GM21390 (cell line): ENCODE measurements at regions not wholly inside any gene's neighbourhood (a gene's known extent, or its start where the extent isn't known, plus 50 kb on each side); places are given as distances from the start of the nearest gene placed in this dataset.

ENCODE experiments used
- ATAC-seq: cut with Tn5 transposase; IDR thresholded peaks from one replicate; pipeline ENCODE4 v1.9.1; 2021; ENCODE audit not compliant: unreplicated experiment

- no peak for ATAC-seq
Observed at GRCh38 chr15:47273864-47274263, 443.4 kb upstream of the SEMA6D start.

DNA sequence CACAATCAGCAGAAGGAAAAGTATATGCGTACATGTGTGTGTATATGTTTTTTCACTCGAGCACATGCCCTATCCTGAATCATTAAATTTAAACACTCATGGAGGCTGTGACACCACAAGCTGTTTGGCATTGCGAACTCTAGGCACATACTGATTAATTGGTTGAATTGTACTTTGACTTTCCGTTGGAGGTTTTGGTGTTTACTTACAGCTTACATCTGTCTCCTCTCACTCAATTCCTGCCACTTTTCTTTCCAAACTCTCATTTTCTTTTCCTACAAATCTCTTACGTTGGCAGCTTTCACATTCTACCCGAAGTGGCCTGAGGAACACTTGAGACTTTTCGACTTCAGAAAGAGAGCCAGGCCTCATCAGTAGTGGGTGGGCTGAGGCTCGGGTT is 434.1 kb upstream of the SEMA6D start:
- no peak for ATAC-seq

- no peak for ATAC-seq
Observed at GRCh38 chr15:47288794-47289193, 428.5 kb upstream of the SEMA6D start.

DNA sequence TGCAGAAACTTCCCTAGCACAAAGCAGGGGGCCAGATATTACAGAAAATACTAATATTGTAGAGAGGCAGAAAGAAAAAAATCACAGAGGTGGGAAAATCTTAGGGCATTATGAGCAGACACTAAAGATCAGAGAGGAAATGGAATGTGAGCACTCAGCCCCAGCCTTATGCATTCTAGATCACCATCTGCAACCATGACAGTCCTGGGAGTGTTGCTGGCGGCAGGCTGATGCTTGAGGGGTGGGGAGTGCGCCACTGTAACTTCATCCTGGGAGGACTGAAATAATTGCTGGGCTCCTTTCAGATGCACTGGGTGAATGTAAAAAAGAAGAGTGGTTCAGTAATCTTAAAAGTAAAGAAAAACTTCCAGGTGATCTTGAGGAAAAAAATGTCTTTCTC is 427.6 kb upstream of the SEMA6D start:
- no peak for ATAC-seq

GRCh38 chr15:47291767-47292166 is 425.5 kb upstream of the SEMA6D start:
- ATAC-seq = no peak

GRCh38 chr15:47292638-47293190 is 424.6 kb upstream of the SEMA6D start:
- no peak for ATAC-seq

GRCh38 chr15:47293466-47294162 is 423.7 kb upstream of the SEMA6D start:
- no peak for ATAC-seq

GRCh38 chr15:47294765-47295259 is 422.5 kb upstream of the SEMA6D start:
- no peak for ATAC-seq

GRCh38 chr15:47296881-47297280 is 420.4 kb upstream of the SEMA6D start:
- ATAC-seq = no peak

- no peak for ATAC-seq
Observed at GRCh38 chr15:47299846-47300434, 417.4 kb upstream of the SEMA6D start.

GRCh38 chr15:47300596-47300995 is 416.7 kb upstream of the SEMA6D start:
- ATAC-seq = no peak

- ATAC-seq = no peak
Observed at GRCh38 chr15:47301481-47301880, 415.8 kb upstream of the SEMA6D start.

- ATAC-seq = no peak
Observed at GRCh38 chr15:47304656-47305055, 412.6 kb upstream of the SEMA6D start.

GRCh38 chr15:47312161-47312560 is 405.1 kb upstream of the SEMA6D start:
- ATAC-seq = no peak

DNA sequence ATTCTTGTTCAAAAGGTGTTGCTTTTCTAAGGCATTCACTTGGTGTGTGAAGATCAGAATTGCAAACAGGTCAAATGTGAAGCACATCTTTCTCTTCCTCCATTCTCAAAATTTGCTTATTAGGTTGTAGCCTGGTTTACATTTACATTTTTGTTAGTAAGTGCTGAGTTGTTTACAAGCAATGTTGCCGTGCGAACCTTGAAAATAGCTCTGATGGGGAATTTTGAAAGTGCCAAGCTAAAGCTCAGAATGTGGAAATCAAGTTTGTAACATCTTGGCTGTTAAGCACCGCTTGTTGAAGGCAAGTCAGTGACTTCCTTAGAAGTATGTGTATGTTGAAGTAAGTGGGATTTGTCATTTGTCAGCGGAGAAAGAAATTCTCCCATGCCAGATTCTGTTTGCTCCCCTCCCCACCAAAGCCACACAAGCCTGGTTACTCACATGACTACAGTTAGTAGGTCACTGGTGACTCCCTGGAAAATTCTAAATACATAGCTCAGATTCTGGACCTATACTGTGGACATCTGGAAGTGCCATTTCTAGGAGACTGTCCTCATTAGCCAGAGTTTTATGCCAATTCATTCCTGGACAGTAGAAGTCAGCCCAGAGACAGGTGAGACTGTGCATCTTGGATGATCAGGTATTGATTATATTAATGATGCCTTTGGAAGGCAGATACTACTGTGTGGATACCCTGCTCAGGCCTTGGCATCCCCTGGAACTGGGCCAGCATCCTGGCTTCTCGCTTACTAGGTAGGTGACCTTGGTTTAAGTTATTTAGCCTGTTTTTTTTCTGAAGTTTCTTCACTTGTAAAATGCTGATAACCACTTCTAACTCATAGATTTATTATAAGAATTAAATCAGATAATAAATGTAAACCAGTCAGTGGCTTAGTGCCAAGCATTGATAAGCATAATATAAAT is 390.6 kb upstream of the SEMA6D start:
- no peak for ATAC-seq

- no peak for ATAC-seq
Observed at GRCh38 chr15:47331829-47332393, 385.4 kb upstream of the SEMA6D start.

DNA sequence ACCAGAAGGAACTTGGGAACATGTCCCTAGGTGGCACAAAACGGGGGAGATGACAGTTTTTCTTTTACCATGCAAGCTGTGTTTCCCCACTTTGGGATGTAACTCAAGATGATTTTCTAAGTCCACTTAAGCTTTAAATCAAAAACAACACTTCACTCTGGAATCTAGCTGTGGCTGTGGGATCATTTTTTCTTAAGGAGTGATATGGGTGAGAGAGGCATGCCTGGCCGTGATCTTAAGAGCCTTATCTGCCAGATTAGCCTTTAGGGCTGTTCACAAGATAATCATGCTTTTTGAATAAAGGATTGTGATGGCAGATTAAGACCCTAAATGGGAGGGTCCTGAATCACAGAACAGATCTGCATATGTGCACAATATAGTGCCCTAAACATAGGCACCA is 384.8 kb upstream of the SEMA6D start:
- no peak for ATAC-seq

DNA sequence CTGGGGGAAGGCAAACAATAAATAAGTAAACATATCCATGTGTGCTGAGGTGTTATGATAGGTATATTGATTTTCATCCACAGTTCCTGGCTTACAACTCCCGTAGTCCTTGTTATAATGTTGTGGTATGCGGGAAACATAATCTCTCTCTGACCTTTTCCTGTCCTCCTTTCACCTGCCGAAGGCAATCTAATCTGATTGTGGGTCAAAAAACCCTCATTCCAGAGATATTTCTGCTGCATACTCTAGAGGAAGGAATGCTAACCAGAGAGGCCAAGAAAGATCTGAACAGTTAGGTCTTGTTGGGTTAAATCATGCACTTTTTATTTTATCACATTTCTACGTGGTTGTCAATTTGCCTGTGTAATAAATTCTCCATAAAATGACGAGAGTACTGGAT is 383.6 kb upstream of the SEMA6D start:
- no peak for ATAC-seq

DNA sequence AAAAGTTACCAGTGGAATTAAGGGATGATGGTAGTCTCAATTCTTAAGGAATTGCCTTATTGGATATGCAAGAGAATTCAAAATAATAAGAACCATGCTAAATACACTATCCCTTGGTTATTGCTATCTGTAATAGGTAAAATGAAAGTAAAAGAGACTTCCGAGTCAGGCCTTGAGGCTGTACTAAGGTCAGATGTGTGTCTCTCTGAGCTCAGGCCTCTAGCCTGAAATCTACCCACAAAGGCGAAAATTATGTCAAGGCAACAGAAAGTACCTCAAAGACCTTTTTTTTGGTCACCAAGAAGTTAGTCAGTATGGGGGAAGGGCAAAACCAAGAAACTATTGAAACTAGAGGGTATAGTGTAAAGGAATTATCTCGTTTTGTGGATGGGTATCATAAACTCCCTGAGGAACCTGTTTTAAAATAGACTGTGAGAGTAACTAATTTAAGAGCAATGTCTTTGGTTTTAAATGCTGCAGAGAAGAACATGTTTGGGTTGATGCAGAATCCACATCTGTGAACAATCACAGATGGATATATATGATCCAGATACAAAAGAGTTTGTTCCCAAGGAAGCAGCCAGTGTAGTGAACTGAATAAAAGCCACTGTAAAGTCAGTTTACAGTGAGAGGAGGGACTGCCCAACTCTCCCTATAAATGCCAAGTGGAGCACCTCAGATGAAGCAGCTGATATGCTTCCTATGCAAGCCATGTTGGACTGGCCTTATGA is 382.3 kb upstream of the SEMA6D start:
- ATAC-seq = no peak

DNA sequence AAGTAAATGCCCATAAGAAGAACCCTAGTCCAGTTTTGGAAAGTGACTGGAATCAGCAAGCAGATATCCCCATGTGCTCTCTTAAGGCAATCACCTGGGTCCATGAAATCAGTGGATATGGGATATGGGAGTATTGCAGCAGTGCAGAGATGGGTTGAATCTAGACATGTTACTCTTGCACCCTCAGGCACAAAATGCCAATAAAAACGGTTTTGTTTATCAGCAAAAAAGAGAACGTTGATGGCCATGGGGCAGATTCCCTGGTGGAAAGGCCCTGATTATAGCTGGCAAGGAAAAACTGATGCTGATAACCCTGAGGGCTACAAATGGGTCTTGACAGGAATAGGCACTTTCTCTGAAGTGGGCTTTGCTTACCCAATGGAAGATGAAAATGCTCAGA is 380.2 kb upstream of the SEMA6D start:
- ATAC-seq = no peak
